HG03520 (cell line): ENCODE measurements at regions not wholly inside any gene's neighbourhood (a gene's known extent, or its start where the extent isn't known, plus 50 kb on each side); places are given as distances from the start of the nearest gene placed in this dataset.
A peak's percentile ranks its signal among the peaks of the same experiment; 100 is the strongest.

Experiments used
- ATAC-seq: cut with Tn5 transposase; IDR thresholded peaks from one replicate; pipeline ENCODE4 v1.9.1; 2021; ENCODE audit warnings: mild to moderate bottlenecking, moderate library complexity; ENCODE audit not compliant: unreplicated experiment

- ATAC-seq, result no peak
These were observed 52.6 kb upstream of the OLFM4 start for GRCh38 chr13:52975969-52976368.

GRCh38 chr13:52975161-52975560 lies 53.5 kb upstream of the OLFM4 start:
- no peak for ATAC-seq

- no peak for ATAC-seq
These were observed 53.9 kb upstream of the OLFM4 start for GRCh38 chr13:52974711-52975110.

GRCh38 chr13:52969373-52969772 lies 59.2 kb upstream of the OLFM4 start:
- no peak for ATAC-seq

- peak; percentile 99 for ATAC-seq
These were observed 60.4 kb upstream of the OLFM4 start for GRCh38 chr13:52968074-52968700.

GRCh38 chr13:52961987-52962386 lies 66.6 kb upstream of the OLFM4 start:
- ATAC-seq, result no peak

GRCh38 chr13:52961256-52961910 lies 67.2 kb upstream of the OLFM4 start:
- ATAC-seq, result no peak

GRCh38 chr13:52955472-52955874 lies 73.1 kb upstream of the OLFM4 start:
- ATAC-seq, result no peak

- ATAC-seq, result no peak
These were observed 73.8 kb upstream of the OLFM4 start for GRCh38 chr13:52954838-52955237.

GRCh38 chr13:52950436-52950956 lies 78.1 kb upstream of the OLFM4 start:
- no peak for ATAC-seq

- no peak for ATAC-seq
These were observed 78.9 kb upstream of the OLFM4 start for GRCh38 chr13:52949742-52950141.

- ATAC-seq, result no peak
These were observed 79.6 kb upstream of the OLFM4 start for GRCh38 chr13:52949044-52949443.

- no peak for ATAC-seq
These were observed 80.7 kb upstream of the OLFM4 start for GRCh38 chr13:52947921-52948373.

GRCh38 chr13:52945348-52945747 lies 83.3 kb upstream of the OLFM4 start:
- no peak for ATAC-seq

GRCh38 chr13:52944697-52945096 lies 83.9 kb upstream of the OLFM4 start:
- ATAC-seq, result no peak

GRCh38 chr13:52938065-52938464 lies 89.6 kb upstream of the PCDH8 start:
- no peak for ATAC-seq

GRCh38 chr13:52936806-52937205 lies 88.4 kb upstream of the PCDH8 start:
- ATAC-seq, result no peak

GRCh38 chr13:52934258-52934657 lies 85.8 kb upstream of the PCDH8 start:
- no peak for ATAC-seq

GRCh38 chr13:52933547-52934210 lies 85.2 kb upstream of the PCDH8 start:
- no peak for ATAC-seq

- ATAC-seq, result no peak
These were observed 84.7 kb upstream of the PCDH8 start for GRCh38 chr13:52933099-52933498.

- ATAC-seq, result no peak
These were observed 84.2 kb upstream of the PCDH8 start for GRCh38 chr13:52932649-52933048.
